LNCaP clone FGC (cell line): ENCODE measurements at regions not wholly inside any gene's neighbourhood (a gene's known extent, or its start where the extent isn't known, plus 50 kb on each side); places are given as distances from the start of the nearest gene placed in this dataset.

Experiments used
- DNase-seq: peaks from one replicate; pipeline ENCODE4 v3.0.0-alpha.2; 2011; ENCODE audit warnings: low read depth
- H3K4me3 ChIP-seq: 2 replicates; pipeline ENCODE4 v1.5.1; 2011; ENCODE audit warnings: mild to moderate bottlenecking, low read depth, low read length, control low read depth
- TF ChIP-seq, protein P1 (sequence below): IDR thresholded peaks from 2 replicates; pipeline ENCODE4 v1.5.1; 2012; ENCODE audit warnings: mild to moderate bottlenecking; ENCODE audit not compliant: control insufficient read depth, insufficient read depth; ENCODE audit errors: extremely low read depth

DNA sequence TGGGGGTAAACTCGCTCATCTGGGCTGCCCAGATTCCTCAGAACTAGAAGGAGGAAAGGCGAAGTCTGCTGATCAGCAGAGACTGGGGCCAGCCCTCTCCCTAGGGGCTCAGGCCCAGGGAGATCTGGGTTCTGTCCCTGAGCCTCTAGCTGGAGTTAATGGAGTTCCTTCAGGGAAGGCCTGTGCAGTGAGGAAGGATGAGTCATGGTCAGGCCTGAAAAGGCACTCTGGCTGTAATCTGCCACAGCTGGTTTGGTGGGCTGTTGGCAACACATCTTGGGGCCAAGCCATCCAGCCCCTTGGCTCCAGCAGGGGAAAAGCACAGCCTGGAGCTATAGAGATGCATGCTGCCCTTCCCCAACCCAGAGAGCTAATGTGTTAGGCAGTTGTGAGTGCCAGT lies 459.6 kb downstream of the PRELID2 start:
- no peak overlapping the region for H3K4me3 ChIP-seq
- no peak for DNase-seq
- TF ChIP-seq, protein P1, sequence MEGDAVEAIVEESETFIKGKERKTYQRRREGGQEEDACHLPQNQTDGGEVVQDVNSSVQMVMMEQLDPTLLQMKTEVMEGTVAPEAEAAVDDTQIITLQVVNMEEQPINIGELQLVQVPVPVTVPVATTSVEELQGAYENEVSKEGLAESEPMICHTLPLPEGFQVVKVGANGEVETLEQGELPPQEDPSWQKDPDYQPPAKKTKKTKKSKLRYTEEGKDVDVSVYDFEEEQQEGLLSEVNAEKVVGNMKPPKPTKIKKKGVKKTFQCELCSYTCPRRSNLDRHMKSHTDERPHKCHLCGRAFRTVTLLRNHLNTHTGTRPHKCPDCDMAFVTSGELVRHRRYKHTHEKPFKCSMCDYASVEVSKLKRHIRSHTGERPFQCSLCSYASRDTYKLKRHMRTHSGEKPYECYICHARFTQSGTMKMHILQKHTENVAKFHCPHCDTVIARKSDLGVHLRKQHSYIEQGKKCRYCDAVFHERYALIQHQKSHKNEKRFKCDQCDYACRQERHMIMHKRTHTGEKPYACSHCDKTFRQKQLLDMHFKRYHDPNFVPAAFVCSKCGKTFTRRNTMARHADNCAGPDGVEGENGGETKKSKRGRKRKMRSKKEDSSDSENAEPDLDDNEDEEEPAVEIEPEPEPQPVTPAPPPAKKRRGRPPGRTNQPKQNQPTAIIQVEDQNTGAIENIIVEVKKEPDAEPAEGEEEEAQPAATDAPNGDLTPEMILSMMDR: no peak

DNA sequence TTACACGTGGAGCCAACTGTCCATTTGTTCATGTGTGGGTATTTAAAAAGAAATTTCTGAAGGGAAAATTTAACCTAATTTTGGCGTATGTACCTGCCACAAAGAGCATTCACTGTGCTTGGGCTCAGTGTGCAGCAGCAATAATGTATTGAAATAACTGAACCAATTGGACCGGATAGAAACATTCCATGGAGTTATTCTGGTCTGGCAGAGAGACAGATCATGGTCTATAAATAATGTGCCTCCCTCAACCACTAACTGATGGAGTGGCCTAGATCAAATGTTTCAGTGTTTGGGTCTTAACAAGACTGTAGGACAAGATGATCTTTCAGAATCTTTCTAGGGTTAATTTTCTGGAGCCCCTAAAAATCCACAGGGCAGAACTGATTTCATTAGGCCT lies 469.7 kb downstream of the PRELID2 start:
- H3K4me3 ChIP-seq: no peak overlapping the region
- no peak for DNase-seq
- TF ChIP-seq, protein P1: no peak

DNA sequence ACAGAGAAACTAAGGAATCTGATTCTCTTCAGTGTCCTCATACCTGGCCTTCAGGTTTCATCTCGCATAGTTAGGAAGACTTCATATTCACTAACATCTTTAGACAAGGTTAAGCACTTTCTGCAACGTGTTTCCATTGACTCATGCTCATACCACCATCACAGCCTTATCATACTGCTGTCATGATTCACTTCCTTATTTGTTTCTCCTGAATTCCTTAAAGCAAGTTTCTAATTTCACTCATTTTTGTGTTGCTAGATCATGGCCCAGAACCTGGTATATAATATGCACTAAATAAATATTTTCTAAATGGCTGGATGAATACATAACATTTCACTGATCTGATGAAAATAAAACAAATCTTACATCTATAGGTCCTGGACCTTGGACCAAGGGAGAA lies 472.9 kb downstream of the PRELID2 start:
- TF ChIP-seq, protein P1: no peak
- DNase-seq: no peak
- no peak overlapping the region for H3K4me3 ChIP-seq

DNA sequence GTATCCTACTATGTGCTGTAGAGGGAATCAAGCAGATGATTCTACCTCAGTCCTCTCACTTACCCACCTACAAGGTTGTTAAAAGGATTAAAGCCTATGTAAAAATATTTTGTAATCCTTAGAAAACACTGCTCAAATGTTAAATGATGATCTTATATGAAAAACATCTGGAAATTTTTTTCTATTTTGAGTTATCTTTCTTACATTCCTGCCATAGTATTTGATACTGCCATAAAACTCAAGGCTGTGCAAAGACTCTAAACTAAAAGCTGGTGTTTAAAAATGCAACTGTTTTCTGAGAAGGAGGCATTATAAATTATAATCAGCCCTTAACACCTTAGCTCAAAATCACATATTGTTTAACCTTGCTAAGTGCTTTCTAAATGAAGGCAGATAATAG lies 474.2 kb downstream of the PRELID2 start:
- DNase-seq: no peak
- TF ChIP-seq, protein P1: no peak
- H3K4me3 ChIP-seq: no peak overlapping the region

DNA sequence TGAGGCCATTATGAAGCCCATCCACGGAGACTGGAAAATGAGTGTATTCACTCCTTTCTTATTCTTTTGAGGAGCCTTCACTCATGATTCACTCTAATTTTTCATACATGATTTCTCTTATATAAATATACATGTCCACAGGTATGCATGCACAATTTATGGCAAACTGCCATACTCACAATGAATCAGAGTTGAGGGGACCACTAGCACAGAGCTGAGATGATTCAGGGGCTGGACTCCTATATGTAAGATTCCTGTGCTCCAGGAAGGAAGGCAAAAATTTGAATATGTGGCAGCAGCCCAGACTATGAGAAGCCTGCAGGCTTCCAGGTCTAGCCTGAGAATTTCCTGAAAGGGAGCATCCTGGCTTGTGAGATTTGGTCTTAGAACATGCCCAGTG lies 484.6 kb downstream of the PRELID2 start:
- no peak for DNase-seq
- H3K4me3 ChIP-seq: no peak overlapping the region
- TF ChIP-seq, protein P1: no peak

DNA sequence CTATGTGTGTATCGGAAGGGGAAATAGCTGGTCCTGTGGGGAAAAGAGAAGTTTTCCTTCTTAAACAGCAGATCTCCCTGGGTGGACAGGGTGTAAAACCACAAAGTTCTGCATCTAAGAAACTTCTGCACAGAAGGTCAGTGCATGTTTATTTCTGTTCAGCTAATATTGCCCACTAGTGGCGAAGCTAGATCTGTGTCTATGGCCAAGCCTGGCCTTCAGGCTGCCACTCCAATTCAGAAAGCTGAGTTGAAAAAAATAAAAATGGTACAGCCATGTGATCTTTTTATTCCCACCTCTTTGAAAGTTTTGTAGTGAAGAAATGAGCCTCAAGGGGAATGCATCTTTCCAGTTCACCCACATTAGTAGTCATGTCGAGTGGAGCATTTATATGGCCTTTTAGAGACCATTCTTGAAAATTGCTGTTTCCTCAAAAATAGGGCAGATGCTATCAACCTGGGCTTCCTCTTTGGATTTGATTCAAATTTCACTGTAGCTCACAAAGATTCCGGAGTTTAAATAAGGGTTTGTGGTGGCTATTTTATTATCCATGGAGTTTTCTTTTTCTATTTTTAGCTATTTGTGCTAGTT lies 488.0 kb downstream of the PRELID2 start:
- TF ChIP-seq, protein P1: peak; percentile 58
- DNase-seq: no peak
- H3K4me3 ChIP-seq: no peak overlapping the region
